Activated T-cell treated with anti-CD3 and anti-CD28 coated beads, Interleukin-2, amount 50 U/mL, for 72 hours (primary cell): ENCODE measurements at regions not wholly inside any gene's neighbourhood (a gene's known extent, or its start where the extent isn't known, plus 50 kb on each side); places are given as distances from the start of the nearest gene placed in this dataset.

Experiments
- ATAC-seq, 2 donors: fragments of 150-1000 bp; cut with Tn5 transposase; replicated peaks in 1 of 2; 2 replicates each; pipeline ENCODE4 v1.10.0; 2021; ENCODE audit warnings: moderate library complexity in 2 of 2, mild to moderate bottlenecking in 1 of 2
- DNase-seq, 2 donors: peaks; one replicate each; pipeline ENCODE4 v3.0.0; 2021 to 2022; ENCODE audit warnings: mixed read lengths in 1 of 2
- H3K27ac Mint-ChIP-seq: one replicate; pipeline ENCODE4 v1.8.0; 2022; ENCODE audit warnings: mild to moderate bottlenecking, moderate library complexity, mixed read lengths
- H3K27me3 Mint-ChIP-seq: one replicate; pipeline ENCODE4 v1.8.0; 2022; ENCODE audit warnings: low read depth, mixed read lengths
- H3K36me3 Mint-ChIP-seq, 2 donors: one replicate each; pipeline ENCODE4 v1.8.0; 2022; ENCODE audit warnings: mixed read lengths in 2 of 2, mild to moderate bottlenecking in 1 of 2; ENCODE audit not compliant: insufficient read depth in 2 of 2
- H3K4me1 Mint-ChIP-seq: one replicate; pipeline ENCODE4 v1.8.0; 2022; ENCODE audit warnings: low read depth, mixed read lengths
- H3K4me3 Mint-ChIP-seq, 2 donors: one replicate each; pipeline ENCODE4 v1.8.0; 2022; ENCODE audit warnings: mild to moderate bottlenecking in 2 of 2, mixed read lengths in 2 of 2, moderate library complexity in 2 of 2
- H3K9me3 Mint-ChIP-seq, 2 donors: one replicate each; pipeline ENCODE4 v1.8.0; 2022; ENCODE audit warnings: mixed read lengths in 2 of 2

DNA sequence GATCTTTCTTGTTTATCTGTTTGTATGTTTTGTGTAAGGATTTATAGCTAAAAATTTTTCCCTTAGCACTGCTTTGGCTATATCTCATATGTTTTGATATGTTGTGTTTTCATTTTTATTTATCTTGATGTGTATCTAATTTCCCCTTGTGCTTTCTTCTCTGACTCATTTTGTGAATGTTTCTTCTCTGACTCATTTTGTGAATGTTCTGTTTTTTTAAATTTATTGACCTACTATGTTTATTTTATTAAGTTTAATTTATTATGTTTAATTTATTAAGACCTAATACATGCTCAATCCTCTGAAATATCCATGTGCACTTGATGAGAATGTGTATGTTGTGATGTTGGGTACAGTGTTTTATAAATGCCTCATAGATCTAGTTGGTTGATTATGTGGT lies 793.5 kb upstream of the CADM2 start:
- peaks cover 0 to 3% of the 10 kb centered on the region in 2 donors for H3K36me3 Mint-ChIP-seq
- ATAC-seq: no peak
- no peak overlapping the region for H3K27ac Mint-ChIP-seq
- no peaks in the 10 kb centered on the region for H3K4me1 Mint-ChIP-seq
- H3K9me3 Mint-ChIP-seq: peaks cover 6 to 12% of the 10 kb centered on the region in 2 donors
- no peak for DNase-seq
- H3K27me3 Mint-ChIP-seq: no peaks in the 10 kb centered on the region
- no peak overlapping the region for H3K4me3 Mint-ChIP-seq

DNA sequence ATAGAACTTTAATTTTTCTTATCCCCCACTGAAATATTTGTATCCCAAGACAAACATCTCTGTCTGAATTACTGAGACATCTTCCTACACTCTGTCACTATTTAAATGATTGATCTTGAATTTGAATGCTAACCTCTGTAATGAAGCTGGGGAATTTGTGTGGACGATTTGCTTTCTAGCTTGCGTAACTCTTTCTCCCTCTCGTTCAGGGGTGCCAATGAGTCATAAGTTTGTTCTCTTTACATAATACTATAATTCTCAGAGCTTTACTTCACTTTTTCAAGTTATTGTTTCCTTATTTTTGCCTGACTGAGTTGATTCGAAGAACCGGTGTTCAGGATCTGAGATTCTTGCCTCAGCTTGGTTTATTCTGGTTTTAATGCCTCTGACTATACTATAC lies 783.3 kb upstream of the CADM2 start:
- Mint-ChIP-seq H3K4me3 (no peak overlapping the region), H3K27ac (no peak overlapping the region)
- DNase-seq: no peak

DNA sequence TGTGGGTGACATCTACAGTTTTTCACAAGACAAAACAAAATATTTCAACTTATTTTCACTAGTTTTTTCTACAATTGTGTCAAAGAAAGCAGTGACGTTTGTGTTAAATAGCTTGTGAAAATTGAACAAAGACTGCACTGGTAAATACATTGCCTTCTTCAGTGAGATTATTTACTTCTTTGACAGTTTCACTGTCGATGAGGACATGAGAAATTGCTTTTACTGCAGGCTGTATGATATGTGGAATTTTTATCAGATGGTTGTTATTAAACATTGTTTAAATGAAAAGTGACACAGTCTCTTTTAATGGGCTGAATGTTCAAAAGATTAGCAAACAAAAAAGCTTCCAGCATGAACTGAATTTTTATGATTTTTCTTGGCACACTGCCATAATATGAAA lies 773.9 kb upstream of the CADM2 start:
- Mint-ChIP-seq H3K4me1 (no peaks in the 10 kb centered on the region), H3K36me3 (peaks cover 1 to 3% of the 10 kb centered on the region in 2 donors), H3K4me3 (no peak overlapping the region), H3K27me3 (no peaks in the 10 kb centered on the region), H3K9me3 (peaks cover 5 to 18% of the 10 kb centered on the region in 2 donors), H3K27ac (no peak overlapping the region)
- DNase-seq: no peak
- no peak for ATAC-seq

More for the DNA sequence above, 783.3 kb upstream of the CADM2 start:
- no peaks in the 10 kb centered on the region for H3K4me1 Mint-ChIP-seq
- H3K36me3 Mint-ChIP-seq: no peaks in the 10 kb centered on the region
- H3K27me3 Mint-ChIP-seq: no peaks in the 10 kb centered on the region
- no peak for ATAC-seq
- H3K9me3 Mint-ChIP-seq: peaks cover 5 to 10% of the 10 kb centered on the region in 2 donors

DNA sequence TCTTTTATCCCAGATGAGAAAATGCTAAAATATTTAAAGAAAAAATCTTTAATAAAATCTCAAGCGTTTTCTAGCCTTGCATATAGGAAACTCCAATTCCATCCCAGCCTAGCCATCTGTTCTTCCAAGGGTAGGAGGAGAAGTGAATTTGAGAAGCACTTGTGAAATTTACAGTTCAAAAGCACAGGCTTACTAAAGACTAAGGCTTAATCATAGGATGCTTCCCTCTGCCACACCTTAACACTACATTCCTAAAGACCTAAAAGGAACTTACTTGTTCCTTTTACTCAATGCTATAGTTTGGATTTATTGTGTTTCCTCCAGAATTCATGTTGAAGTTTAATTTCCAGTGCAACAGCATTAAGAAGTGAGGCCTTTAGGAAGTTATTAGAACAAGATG lies 764.8 kb upstream of the CADM2 start:
- Mint-ChIP-seq H3K27ac (no peak overlapping the region), H3K36me3 (peaks cover 2 to 6% of the 10 kb centered on the region in 2 donors), H3K4me3 (no peak overlapping the region), H3K4me1 (no peaks in the 10 kb centered on the region), H3K9me3 (peaks cover 16 to 20% of the 10 kb centered on the region in 2 donors), H3K27me3 (no peaks in the 10 kb centered on the region)
- ATAC-seq (no peak), DNase-seq (no peak)

DNA sequence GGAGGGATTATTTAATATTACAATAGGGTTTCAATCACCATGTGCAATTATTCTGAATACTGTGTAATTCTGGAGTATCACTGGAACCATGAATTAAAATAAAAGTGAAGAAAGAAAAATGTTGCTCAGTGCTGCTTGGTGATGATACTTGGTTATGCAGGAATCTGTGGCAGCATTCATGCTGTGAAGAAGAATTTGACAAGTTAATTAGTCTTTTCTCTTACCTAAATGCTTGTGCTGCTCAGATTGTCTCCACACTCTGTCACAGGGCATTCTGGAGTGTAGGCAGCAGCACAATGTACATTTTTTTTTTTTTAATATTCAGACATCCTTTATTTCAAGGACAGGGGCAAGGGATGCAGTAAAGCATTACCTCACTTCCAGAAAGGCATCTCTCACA lies 749.3 kb upstream of the CADM2 start:
- peaks cover 0 to 2% of the 10 kb centered on the region in 2 donors for H3K36me3 Mint-ChIP-seq
- H3K4me3 Mint-ChIP-seq: no peak overlapping the region
- DNase-seq (no peak), ATAC-seq (no peak)
- no peak overlapping the region for H3K27ac Mint-ChIP-seq
- no peaks in the 10 kb centered on the region for H3K4me1 Mint-ChIP-seq
- H3K27me3 Mint-ChIP-seq: no peaks in the 10 kb centered on the region
- peaks cover 3 to 10% of the 10 kb centered on the region in 2 donors for H3K9me3 Mint-ChIP-seq

DNA sequence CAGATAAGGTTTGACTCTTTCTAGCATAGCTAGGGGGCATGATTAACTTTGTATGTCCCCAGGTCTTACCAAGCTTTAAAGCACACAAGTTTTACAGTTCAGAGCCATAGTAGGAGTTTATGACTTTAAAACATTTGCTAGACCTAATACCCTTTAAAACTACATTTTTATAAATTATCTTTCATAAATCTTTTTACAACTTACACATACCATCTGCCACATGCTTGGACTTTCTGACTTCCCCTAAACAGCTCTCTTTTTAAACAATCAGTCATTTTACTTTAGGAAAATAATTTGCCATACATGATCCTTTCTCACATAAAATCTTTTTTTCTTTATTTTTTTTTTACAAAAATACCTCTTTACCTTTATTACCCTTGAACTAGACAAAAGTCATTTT lies 735.3 kb upstream of the CADM2 start:
- no peaks in the 10 kb centered on the region for H3K4me1 Mint-ChIP-seq
- no peaks in the 10 kb centered on the region for H3K27me3 Mint-ChIP-seq
- peaks cover 0 to 3% of the 10 kb centered on the region in 2 donors for H3K36me3 Mint-ChIP-seq
- no peak overlapping the region for H3K4me3 Mint-ChIP-seq
- peaks cover 11 to 20% of the 10 kb centered on the region in 2 donors for H3K9me3 Mint-ChIP-seq
- H3K27ac Mint-ChIP-seq: no peak overlapping the region
- no peak for ATAC-seq
- no peak for DNase-seq

DNA sequence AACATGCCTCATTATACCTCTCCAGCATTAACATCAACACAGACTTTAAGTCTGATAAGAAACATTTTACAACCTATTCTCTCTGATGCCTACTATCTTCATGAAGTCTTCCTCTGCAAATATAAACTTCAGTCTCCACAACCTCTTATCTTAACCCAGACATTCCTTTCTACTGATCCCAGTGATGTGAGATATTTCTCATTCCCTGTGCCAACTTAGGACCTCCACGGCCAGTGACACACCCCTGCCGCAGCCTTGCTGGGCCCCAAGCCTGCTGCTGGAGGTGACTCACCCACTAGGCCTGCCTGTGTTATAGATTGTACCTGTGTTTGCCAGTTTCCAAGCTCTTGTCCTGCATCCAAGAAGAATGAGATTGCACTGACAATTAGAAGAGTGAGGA lies 734.5 kb upstream of the CADM2 start:
- Mint-ChIP-seq H3K27me3 (no peaks in the 10 kb centered on the region), H3K4me1 (no peaks in the 10 kb centered on the region), H3K9me3 (peaks cover 11 to 19% of the 10 kb centered on the region in 2 donors)

DNA sequence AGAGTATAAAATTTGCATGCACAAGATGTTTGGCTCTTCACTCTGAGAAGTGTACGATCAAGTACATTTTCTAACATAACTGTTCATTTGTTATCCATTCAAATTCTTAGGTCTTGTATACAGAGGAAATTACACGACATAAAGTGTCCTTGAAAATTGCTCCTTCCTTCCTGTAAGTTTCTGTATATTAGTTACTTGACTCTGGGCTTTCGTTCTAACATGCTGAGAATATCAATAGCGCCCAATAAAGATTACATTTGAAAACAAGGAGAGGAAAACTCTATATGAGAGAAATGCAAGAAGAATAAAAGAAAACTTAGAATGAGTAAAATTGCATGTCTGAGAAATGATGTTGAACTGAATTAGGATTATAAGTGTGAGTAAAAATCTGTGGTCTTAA lies 722.5 kb upstream of the CADM2 start:
- Mint-ChIP-seq H3K36me3 (peaks cover 2% of the 10 kb centered on the region in 2 donors), H3K27me3 (no peaks in the 10 kb centered on the region), H3K4me1 (no peaks in the 10 kb centered on the region), H3K27ac (no peak overlapping the region), H3K4me3 (no peak overlapping the region), H3K9me3 (peaks cover 4 to 10% of the 10 kb centered on the region in 2 donors)
- ATAC-seq: no peak
- no peak for DNase-seq

More for the DNA sequence above, 734.5 kb upstream of the CADM2 start:
- H3K36me3 Mint-ChIP-seq: peaks cover 0 to 3% of the 10 kb centered on the region in 2 donors
- H3K4me3 Mint-ChIP-seq: no peak overlapping the region
- DNase-seq: no peak
- no peak for ATAC-seq
- H3K27ac Mint-ChIP-seq: no peak overlapping the region

DNA sequence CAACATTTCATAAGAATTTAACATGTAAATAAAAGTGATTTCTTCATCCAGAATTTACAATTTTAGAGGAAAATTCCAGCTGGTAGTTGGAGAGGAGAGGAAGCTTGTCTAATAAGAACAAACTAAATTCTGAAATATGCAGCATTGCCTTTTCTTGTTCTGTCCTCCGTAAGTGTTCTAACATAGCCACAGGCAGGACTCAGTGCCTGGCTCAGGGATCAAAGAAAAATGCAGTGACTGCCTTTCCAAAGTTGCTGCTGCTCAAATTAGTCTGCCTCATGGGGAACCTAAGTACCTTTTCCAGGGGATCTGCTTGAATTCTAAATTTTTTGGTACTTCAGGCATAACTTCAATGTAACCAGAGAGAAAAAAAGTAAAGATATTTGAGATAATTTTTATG lies 713.0 kb upstream of the CADM2 start:
- no peak for ATAC-seq
- DNase-seq: no peak
- Mint-ChIP-seq H3K27me3 (no peaks in the 10 kb centered on the region), H3K36me3 (peaks cover 0 to 9% of the 10 kb centered on the region in 2 donors), H3K4me1 (no peaks in the 10 kb centered on the region), H3K27ac (no peak overlapping the region), H3K4me3 (no peak overlapping the region), H3K9me3 (peaks cover 14% of the 10 kb centered on the region in 2 donors)

DNA sequence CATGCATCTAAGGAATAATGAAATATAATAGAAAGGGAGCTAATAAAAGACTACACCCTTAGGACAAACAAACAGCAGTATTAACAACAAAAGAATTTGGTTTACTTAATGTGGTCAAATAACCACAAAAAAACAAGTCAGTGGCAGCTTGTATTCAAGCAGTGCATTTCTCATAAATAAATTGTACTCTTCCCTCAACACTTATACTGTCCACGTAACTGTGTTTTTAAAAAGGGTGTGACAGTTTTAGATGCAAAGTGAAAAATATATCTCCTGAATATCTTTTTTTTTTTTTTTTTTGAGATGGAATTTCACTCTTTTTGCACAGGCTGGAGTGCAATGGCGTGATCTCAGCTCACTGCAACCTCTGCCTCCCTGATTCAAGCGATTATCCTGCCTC lies 698.2 kb upstream of the CADM2 start:
- Mint-ChIP-seq H3K27me3 (no peaks in the 10 kb centered on the region), H3K36me3 (no peaks in the 10 kb centered on the region), H3K4me1 (no peaks in the 10 kb centered on the region), H3K27ac (no peak overlapping the region), H3K9me3 (peaks cover 5 to 9% of the 10 kb centered on the region in 2 donors), H3K4me3 (no peak overlapping the region)
- DNase-seq: no peak
- ATAC-seq: no peak

DNA sequence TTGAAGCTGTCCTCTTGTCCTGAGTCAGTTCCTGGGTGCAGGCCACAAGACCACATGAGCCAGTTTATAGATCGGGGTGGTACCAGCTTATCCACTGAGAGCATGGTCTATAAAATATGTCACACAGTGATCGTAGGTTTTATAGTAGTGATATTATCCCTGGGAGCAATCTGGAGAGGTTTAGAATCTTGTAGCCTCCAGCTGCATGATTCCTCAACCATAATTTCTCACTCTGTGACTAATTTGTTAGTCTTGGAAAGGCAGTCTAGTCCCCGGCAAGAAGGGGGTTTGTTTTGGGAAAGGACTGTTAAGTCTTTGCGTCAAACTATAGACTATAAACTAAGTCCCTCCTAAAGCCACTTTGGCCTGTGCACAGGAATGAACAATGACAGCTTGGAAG lies 693.0 kb upstream of the CADM2 start:
- H3K4me1 Mint-ChIP-seq: no peaks in the 10 kb centered on the region
- DNase-seq: no peak
- no peak overlapping the region for H3K4me3 Mint-ChIP-seq
- peaks cover 8 to 9% of the 10 kb centered on the region in 2 donors for H3K9me3 Mint-ChIP-seq
- no peaks in the 10 kb centered on the region for H3K36me3 Mint-ChIP-seq
- H3K27ac Mint-ChIP-seq: no peak overlapping the region
- H3K27me3 Mint-ChIP-seq: no peaks in the 10 kb centered on the region
- ATAC-seq: no peak

DNA sequence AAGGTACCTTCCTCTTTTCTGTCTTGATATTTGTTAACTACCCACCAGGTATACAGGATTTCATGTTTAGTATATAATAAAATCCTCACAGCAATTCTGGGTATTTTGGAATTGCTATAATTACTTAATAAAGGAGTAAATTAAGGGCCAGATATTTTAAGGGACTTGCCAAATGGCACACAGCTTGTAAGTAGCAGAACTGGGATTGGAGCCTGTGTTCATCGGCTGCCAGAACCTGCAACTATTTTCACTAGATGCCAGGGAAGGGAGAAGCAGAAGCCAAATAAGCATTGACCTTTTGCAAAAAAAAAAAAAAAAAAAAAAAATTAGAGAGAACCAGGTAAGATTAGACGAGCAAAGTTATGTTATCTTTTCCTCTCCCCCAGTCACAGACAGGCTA lies 683.3 kb upstream of the CADM2 start:
- no peak for ATAC-seq
- no peak for DNase-seq
- H3K27me3 Mint-ChIP-seq: no peaks in the 10 kb centered on the region

DNA sequence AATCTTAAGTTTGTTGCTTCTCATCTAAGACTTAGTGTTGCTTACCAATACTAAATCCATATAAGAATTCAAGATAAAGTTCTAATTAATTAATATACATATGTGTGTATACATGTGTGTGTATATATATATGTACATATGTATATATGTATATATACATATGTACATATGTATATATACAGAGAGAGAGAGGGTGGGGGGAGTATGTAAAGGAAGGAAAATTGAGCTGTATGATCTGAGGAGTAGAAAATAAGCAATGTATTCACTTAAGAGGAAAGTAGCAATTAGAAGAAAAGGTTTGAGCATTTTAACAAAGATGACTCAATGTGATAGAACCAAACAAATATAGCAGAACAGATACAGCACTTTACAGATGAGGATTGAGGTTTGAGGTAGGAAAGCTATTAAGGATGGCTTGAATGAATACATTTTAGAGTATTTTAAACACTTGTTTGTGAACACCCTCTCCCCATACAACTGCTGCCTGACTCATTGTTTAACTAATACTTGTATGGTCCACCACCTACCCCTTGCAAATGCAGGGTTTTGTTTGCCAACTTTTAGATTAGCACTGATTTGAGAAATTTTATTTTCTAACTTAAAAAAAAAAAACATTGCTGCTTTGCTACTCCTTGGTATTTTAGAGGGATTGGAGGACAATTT lies 681.1 kb upstream of the CADM2 start:
- Mint-ChIP-seq H3K4me1 (no peaks in the 10 kb centered on the region), H3K36me3 (no peaks in the 10 kb centered on the region), H3K9me3 (peaks cover 2 to 6% of the 10 kb centered on the region in 2 donors), H3K27me3 (no peaks in the 10 kb centered on the region), H3K27ac (no peak overlapping the region), H3K4me3 (no peak overlapping the region)
- DNase-seq (no peak), ATAC-seq (no peak)

More for the DNA sequence above, 683.3 kb upstream of the CADM2 start:
- Mint-ChIP-seq H3K27ac (no peak overlapping the region), H3K4me3 (no peak overlapping the region), H3K4me1 (no peaks in the 10 kb centered on the region), H3K36me3 (no peaks in the 10 kb centered on the region), H3K9me3 (peaks cover 4 to 6% of the 10 kb centered on the region in 2 donors)

DNA sequence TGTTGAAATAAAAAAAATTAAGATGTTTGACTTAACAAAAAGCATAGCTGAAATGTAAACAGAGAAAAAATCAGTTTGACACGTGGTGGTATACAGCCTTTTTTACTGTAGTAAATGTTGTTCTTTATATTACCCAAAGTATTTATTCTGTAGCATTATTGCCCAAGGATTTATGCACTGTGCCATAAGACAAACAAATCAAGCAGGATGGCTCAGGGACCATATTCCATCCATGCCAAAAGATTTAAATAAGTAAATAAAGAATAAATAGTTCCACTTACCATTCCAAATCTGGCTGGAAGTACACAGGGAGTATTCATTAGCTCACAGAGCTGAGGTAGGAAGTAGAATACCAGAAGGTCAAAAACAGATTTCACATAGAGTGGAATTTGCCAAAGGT lies 666.7 kb upstream of the CADM2 start:
- Mint-ChIP-seq H3K36me3 (no peaks in the 10 kb centered on the region), H3K27me3 (no peaks in the 10 kb centered on the region), H3K9me3 (peaks cover 5 to 6% of the 10 kb centered on the region in 2 donors), H3K4me1 (no peaks in the 10 kb centered on the region), H3K27ac (no peak overlapping the region), H3K4me3 (no peak overlapping the region)
- no peak for DNase-seq
- ATAC-seq: no peak
